WERI-Rb-1 (cell line): ENCODE measurements at regions not wholly inside any gene's neighbourhood (a gene's known extent, or its start where the extent isn't known, plus 50 kb on each side); places are given as distances from the start of the nearest gene placed in this dataset.
"Not testable (repeated sequence)": the region's sequence is repeated elsewhere in the genome, so short reads cannot be mapped to it uniquely, and the experiment has no call there.

Source experiments
- DNase-seq: peaks from one replicate; pipeline ENCODE4 v3.0.0-alpha.2; 2020
- H3K27ac ChIP-seq: fragments of 250-450 bp; sonication (Bioruptor Pico); 2 replicates; pipeline ENCODE4 v1.5.1; 2020; ENCODE audit warnings: mild to moderate bottlenecking, moderate library complexity
- H3K27me3 ChIP-seq: fragments of 250-450 bp; sonication (Bioruptor Pico); 2 replicates; pipeline ENCODE4 v1.5.1; 2021; ENCODE audit warnings: mild to moderate bottlenecking, low read depth, moderate library complexity; ENCODE audit not compliant: insufficient read depth, severe bottlenecking
- H3K36me3 ChIP-seq: fragments of 250-450 bp; sonication (Bioruptor Pico); 2 replicates; pipeline ENCODE4 v1.5.1; 2020; ENCODE audit warnings: mild to moderate bottlenecking, moderate library complexity
- H3K4me3 ChIP-seq: 2 replicates; pipeline ENCODE4 v1.5.1; 2011; ENCODE audit warnings: low read depth, mild to moderate bottlenecking, control low read depth, low read length
- H3K9me3 ChIP-seq: fragments of 250-450 bp; sonication (Bioruptor Pico); 2 replicates; pipeline ENCODE4 v1.5.1; 2021; ENCODE audit warnings: mild to moderate bottlenecking, moderate library complexity; ENCODE audit not compliant: severe bottlenecking
- TF ChIP-seq, protein P1 (sequence below): IDR thresholded peaks from 2 replicates; pipeline ENCODE4 v1.5.1; 2011; ENCODE audit warnings: low read depth, mild to moderate bottlenecking, control low read depth, inconsistent platforms, low read length

DNA sequence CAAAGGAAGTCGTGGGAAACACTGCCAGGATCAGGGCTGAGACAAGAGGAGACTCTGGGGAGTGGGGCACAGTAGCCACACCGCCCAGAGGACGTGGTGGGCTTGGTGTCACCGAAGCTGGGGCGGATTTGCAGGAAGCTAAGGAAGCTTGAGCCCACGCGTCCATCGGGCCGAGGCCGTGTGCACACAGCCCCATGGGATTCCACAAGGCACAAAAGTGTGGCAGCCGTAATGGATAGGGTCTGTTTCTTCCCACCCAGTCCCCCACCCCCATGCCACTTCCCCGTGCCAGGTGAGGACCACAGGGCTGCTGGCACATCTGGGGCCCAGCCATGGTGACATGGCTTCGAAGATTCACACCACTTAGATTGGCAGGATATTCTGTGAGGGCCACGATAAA lies 153.2 kb upstream of the SPACA7 start:
- Histone ChIP-seq H3K36me3 (no peaks in the 10 kb centered on the region), H3K27ac (no peak overlapping the region), H3K27me3 (peaks cover 89% of the 10 kb centered on the region), H3K4me3 (no peak overlapping the region), H3K9me3 (peaks cover 16% of the 10 kb centered on the region)
- TF ChIP-seq, protein P1, sequence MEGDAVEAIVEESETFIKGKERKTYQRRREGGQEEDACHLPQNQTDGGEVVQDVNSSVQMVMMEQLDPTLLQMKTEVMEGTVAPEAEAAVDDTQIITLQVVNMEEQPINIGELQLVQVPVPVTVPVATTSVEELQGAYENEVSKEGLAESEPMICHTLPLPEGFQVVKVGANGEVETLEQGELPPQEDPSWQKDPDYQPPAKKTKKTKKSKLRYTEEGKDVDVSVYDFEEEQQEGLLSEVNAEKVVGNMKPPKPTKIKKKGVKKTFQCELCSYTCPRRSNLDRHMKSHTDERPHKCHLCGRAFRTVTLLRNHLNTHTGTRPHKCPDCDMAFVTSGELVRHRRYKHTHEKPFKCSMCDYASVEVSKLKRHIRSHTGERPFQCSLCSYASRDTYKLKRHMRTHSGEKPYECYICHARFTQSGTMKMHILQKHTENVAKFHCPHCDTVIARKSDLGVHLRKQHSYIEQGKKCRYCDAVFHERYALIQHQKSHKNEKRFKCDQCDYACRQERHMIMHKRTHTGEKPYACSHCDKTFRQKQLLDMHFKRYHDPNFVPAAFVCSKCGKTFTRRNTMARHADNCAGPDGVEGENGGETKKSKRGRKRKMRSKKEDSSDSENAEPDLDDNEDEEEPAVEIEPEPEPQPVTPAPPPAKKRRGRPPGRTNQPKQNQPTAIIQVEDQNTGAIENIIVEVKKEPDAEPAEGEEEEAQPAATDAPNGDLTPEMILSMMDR, result no peak
- DNase-seq, result no peak

DNA sequence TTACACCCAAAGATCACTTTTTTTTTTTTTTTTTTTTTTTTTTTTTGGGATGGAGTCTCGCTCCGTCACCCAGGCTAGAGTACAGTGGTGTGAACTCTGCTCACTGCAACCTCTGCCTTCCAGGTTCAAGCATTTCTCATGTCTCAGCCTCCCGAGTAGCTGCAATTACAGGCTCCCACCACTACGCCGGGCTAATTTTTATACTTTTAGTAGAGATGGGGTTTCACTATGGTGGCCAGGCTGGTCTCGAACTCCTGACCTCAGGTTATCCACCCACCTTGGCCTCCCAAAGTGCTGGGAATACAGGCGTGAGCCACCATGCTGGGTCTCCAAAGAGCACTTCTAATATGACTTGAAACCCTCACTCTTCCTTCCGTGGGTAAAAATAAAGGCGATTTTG lies 152.2 kb upstream of the SPACA7 start:
- not testable (repeated sequence) for H3K4me3 ChIP-seq, H3K27ac ChIP-seq, DNase-seq, H3K36me3 ChIP-seq
- Histone ChIP-seq H3K9me3 (peaks cover 16% of the 10 kb centered on the region), H3K27me3 (peaks cover 91% of the 10 kb centered on the region)

DNA sequence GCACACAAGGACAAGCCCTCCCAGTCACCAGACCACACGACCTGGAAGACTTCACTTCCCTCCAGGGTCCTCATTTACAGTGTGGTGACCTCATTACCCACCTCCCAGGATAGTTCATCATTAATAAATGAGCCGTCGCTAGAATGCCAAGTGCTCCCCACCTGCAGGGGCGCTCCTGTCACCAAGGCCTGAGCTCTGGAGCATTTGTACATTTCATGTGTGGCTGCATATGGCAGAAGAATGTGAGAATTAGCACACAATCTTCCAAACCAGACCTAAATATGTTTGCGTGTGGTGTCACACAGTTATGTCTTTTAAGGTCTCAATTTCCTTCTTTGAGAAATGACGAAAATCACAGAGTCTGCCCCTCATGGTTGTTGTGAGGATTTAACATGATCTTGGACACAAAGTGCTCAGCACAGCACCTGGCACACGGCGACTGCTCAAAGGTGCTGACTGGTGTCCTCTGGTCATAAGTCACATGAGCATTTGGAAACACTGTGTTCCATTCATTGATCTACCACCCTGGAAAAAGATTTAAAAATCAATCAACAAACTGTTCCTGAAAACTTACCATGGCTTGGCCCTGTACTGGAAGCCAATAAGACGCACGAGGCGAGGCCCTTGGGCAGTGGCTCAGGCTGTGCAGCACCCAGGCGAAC lies 150.6 kb upstream of the SPACA7 start:
- H3K27me3 ChIP-seq, result peaks cover 91% of the 10 kb centered on the region
- DNase-seq, result no peak
- no peak overlapping the region for H3K4me3 ChIP-seq
- H3K27ac ChIP-seq, result no peak overlapping the region
- H3K36me3 ChIP-seq, result no peaks in the 10 kb centered on the region
- H3K9me3 ChIP-seq, result peaks cover 14% of the 10 kb centered on the region
- TF ChIP-seq, protein P1, result no peak

DNA sequence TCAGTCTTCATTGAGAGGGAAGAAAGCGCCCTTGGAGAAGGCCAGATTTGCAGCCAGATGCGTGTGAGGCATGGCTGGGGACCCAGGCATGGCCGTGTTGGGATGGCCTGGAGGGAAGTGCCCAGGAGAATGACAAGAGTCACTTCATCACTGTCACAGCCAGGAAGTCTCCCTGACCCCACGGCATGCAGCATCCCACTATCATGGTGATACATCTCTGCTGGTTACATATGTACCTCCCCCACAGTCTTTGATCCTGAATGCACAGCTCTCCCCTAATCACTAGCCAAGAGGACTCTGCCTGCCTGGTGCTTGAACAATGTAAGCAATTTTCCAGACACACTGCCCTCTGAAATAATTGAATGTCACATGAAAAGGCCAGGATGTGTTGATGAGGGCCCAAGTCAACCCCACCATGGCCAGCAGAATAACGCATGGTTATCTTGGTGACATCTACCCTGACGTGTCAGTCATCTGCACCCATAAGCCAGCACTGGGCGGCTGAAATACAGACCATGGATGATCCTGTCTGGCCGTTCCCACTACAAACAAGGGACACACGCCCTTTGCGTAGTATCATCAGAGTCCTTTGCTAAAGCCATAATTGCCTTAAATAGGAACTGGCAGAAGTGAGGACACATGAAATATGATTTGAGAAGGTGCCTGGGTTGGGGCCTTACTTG lies 149.7 kb upstream of the SPACA7 start:
- H3K9me3 ChIP-seq, result peaks cover 20% of the 10 kb centered on the region
- no peak overlapping the region for H3K4me3 ChIP-seq
- no peak for DNase-seq
- peaks cover 91% of the 10 kb centered on the region for H3K27me3 ChIP-seq
- no peaks in the 10 kb centered on the region for H3K36me3 ChIP-seq
- H3K27ac ChIP-seq, result no peak overlapping the region
- TF ChIP-seq, protein P1, result no peak

DNA sequence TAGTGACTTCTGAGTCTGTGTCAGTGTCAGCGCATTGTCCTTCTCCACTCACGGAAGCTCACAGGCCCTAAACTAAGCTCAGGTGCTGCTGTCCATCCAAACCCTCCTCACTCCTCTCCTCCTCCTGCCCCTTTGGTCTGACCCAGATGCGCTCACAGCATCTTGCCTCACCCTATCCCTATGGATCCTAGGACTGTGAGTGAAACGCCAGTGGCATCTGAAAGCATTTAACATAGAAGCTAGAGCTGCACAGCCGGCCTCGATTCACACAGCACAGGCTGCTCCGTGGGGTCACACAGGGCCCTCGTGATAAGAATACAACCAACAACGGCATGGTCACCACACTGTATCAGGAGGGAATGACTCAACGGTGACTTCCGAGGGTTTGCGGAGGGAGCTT lies 149.1 kb upstream of the SPACA7 start:
- Histone ChIP-seq H3K4me3 (no peak overlapping the region), H3K9me3 (peaks cover 20% of the 10 kb centered on the region), H3K27ac (no peak overlapping the region), H3K27me3 (peaks cover 96% of the 10 kb centered on the region), H3K36me3 (no peaks in the 10 kb centered on the region)
- TF ChIP-seq, protein P1, result no peak
- peak; percentile 2 for DNase-seq

DNA sequence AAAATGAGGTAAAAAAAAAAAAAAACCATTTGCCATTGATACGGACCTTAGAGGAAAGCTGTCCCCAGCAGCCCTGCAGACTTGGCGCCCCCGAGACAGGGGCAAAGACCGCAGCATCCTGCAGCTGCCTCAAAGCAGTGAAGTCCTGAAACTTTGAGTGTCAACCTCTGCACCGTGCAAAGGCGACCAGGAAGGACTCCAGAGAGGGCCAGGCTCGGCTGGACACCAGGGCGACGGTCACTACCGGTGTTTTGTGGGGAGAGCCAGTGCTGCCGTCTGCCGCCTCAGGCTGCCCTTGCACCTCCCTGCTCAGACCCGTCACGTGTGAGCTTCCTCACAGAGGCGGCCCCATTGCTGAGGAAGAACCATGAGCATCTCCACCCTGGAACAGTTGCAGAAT lies 146.7 kb upstream of the SPACA7 start:
- Histone ChIP-seq H3K27me3 (peaks cover 100% of the 10 kb centered on the region), H3K36me3 (no peaks in the 10 kb centered on the region), H3K27ac (no peak overlapping the region), H3K4me3 (no peak overlapping the region), H3K9me3 (peaks cover 14% of the 10 kb centered on the region)
- TF ChIP-seq, protein P1, result no peak
- peak; percentile 4 for DNase-seq
